GM21390 (cell line): ENCODE measurements at regions not wholly inside any gene's neighbourhood (a gene's known extent, or its start where the extent isn't known, plus 50 kb on each side); places are given as distances from the start of the nearest gene placed in this dataset.

Source experiments
- ATAC-seq: cut with Tn5 transposase; IDR thresholded peaks from one replicate; pipeline ENCODE4 v1.9.1; 2021; ENCODE audit not compliant: unreplicated experiment

DNA sequence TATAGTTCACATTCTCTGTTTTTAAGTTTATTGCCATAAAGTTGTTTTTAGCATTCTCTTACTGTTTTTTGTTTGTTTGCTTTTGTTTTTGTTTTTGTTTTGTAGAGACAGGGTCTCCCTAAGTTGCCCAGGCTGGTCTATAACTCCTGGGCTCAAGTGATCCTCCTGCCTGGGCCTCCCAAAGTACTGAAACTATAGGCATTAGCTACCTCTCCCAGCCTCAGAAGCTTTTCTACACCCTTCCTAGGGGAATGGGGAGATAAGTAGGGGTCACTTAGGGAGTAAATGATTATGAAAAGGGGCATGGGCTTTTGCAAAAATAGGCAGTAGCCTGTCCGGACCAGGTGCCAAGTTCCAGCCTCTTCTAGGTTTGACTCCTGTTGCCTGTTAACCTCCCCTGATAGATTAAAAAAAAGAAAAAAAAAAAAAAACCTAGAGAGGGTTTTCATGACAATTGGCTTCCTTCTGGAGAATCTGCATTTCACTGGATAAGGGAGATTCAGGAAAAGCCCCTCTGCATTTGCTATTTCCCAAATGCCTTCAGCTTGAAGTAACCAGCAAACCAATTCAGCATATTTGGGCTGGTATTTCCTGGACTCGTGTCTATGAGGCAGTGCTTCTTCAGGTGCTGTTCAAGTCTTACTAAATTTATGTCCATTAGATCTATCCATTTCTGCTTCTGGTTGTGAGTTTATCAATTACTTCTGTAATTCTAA lies 216.8 kb downstream of the TM9SF2 start:
- no peak for ATAC-seq

DNA sequence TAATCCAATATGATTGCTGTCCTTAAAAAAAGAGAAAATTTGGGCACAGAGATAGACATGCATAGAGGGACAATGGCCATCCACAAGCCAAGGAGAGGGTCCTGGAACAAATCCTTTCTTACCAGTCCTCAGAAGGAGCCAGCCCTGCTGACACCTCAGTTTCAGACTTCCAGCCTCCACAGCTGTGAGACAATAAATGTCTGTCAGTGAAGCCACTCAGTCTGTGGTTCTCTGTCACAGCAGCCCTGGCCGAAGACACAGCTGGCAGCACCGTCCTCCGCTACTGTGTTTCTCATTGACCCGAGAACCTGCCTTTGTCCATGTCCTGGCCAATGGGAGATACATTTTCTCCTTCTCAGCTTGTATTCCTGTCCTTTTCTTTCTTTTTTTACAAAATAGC lies 207.9 kb downstream of the TM9SF2 start:
- no peak for ATAC-seq

DNA sequence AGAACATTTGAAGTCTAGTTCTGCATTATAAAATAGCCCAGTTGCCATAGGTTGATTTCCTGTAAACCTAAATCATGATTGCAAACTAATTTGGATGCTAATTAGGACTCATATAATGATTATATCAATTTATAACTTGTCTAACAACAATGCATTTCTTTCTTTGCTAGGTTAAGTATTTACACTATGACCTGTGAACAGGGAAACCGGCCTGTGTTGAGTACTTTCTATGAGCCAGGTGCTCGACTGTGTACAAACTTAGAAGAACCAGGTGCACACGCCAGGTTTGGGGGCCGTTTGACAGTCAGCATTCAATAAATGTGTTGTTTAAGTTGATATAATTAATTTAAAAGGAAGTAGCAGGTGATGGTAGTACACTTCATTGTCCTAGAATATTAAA lies 203.1 kb downstream of the TM9SF2 start:
- no peak for ATAC-seq

DNA sequence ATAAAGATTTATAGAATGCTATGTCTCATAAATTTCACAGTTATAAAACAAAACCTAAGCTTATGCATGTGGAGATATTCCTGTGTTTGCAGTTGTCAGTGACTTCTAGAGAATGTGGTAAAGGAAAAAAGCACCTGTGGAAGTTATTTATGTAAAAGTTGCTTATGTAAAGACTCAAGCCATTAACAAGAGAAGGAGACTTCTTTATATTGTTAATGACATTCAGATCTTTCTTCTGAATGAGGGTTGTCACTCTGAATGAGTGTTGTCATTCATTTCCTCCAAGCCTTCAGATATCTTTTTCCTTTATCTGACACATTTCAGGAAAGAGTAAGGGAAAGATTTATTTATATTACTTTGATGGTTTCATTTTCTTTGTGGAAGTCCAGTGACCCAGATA lies 202.6 kb downstream of the TM9SF2 start:
- ATAC-seq: no peak

DNA sequence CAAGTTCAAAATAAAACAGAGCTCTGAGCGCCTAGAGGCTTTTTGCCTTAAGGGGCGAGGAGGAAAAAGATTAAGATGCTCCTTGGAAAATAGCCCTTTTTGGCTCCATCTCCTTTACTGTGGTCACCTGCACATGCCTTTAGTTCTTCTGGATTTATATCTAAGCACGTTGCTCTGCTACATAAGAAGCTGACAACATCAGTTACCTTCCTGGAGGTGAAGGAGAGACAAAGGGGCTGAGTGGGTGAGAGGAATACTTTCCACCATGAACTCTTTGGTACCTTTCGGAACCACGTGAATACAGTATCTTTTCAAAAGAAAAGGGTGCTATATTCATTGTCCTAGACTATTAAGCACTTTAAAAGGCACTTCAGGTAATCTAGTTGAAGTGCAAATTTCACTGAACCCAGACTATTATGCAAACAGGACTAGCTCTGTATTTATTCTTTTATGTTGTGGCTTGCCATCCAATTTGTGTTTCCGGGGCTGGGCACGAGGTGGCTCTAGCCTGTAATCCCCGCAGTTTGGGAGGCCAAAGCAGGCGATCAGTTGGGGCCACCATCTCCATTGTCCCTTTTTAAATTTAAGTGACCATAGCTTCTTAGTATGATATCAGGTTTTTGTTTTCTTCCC lies 201.5 kb downstream of the TM9SF2 start:
- ATAC-seq: no peak

DNA sequence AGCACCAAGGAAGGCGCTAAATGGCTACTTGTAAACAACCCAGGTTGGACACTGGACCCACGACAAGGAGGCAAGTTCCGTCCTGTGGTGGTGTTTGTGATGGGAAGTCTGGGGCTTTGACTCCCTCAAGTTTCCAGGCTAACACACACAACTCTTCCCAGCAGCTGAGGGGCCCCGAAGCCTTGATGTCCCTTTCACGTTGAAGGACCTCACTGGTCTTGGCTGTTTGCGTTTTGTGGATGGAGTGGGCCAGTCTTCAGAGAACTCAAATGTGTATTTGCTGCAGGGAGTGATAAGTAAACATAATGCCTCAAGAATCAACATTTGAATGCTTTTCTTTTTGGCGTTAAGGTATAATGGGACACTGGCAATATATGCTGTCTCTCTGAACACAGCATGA lies 199.2 kb downstream of the TM9SF2 start:
- no peak for ATAC-seq

DNA sequence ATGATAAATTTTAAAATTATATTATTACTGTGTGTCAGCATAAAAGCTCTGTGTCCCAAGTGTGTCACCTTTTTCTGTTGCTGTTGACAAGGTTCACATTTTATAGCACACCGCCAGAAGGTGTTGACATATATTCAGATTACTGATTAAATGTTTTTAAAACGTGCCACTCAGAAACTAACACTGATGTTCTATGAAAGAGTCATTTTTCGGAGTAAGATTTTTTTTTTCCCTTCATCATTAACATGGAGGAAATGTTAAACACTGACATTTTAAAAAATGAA lies 197.5 kb downstream of the TM9SF2 start:
- ATAC-seq: no peak

DNA sequence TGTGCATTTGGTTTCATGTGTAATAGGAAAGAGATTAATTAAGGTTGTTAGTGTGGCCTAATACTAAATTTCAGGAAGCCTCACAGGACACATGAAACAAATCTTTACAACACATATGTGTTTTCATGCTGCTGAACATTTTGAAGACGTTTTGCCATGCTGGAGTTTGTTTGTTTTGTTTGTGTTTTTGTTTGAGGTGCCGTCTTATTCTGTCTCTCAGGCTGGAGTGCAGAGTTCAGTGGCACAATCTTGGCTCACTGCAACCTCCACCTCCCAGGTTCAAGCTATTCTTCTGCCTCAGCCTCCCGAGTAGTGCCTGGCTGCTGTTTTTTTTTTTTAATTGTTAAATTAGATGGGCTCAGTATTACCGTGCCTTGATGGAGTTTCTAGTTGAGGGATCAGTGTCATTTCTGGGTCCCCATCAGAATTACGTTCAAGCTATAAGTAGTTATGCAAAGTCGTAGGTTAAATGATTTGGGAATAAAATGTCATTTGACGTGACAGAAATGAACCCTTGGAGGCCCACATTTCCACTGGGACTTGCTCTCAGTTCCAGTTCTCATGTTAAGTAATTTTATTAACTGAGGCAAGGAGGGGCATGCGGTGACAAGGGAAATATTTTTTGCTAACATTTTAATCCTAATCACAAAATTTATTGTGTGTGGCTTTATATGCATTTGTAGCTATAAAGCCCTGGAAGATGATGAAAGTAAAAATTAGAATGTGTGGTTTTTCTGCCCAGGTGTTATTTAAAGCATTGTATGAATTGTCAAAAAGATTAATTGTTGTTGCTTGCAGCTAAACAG lies 196.9 kb downstream of the TM9SF2 start:
- no peak for ATAC-seq

DNA sequence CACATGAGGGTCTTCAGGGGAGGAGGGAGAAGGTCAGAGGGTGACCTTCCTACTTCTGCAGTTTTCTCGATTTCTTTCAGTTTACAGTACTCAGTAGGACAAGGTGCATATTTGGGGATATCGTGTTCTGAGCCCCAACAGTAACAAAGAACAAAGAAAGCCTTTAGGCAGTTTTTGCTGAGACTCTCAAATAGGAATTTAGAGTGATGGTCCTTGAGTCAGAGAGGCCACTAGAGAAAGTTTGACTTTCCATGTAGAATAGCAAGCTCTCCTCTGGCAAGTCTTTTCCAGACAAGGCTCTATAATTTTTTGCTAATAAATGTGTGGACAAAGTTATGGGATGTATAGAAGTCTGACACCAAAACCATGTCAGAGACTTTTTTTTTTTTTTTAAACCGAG lies 194.6 kb downstream of the TM9SF2 start:
- no peak for ATAC-seq

DNA sequence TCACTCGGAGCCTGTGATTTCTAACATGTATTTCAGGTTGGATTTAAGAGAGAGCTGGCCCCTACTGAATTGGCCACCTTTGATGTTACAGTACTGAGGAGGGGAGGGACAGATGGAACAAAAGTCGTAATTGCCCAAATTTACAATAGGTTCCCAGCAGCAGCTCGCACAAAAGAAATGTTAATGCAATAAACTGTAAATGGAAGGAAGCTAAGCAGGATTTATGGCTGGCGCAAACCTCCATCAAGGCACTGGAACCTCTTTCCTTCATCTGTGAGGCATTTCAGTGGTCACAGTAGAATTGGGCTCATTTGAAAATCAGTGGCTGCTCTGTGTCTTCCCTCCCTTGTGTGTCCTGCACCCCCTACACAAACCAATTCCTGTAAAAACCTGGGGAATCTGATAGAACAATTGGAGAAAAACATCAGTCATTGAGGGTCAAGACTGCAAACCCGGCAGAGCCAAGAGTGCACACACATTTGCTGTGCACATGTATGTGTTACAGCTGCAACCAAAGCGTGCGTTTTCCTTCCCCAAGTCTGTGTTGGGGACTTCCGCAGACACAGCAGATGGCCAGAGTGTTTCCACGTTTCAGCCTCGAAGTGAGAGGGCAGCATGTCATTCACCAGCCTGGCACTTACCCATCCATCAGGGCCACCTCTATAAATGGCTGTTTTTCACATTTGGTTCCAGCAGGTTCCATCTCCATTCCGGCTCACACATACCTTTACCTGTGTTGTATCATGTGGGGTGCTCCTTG lies 192.8 kb downstream of the TM9SF2 start:
- no peak for ATAC-seq

DNA sequence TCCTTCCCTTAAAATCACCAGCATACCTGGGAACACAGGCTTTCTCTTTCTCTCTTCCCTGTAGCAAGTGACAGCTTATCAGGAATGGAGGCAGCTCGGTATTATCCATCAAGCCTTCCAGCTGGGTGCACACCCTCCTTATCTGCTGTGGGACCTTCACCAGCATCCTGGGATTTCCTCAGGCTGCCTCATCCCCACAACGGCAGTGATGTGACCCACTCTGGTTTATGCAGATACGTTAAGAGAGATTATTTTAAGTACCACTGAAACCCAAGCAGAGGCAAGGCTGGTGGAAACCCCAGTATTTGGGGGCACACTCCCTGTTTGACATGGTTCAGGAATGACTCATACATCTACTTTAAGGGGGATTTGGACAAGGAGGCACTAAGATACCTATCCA lies 192.1 kb downstream of the TM9SF2 start:
- ATAC-seq: no peak

DNA sequence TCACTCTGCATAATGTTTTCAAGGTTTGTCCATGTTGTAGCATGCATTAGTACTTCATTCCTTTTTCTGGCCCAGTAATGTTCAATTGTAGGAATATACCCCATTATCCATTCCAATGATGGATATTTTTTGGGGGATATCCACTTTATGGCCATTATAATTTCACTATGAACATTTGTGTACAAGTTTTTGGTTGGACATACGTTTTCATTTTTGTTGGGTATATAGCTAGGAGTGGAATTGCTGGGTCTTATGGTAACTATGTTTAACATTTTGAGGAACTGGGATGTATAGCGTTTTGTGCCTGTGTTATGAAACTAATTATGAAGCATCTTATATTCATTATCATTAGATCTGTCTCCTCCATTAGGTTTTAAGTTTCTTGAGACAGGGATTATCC lies 191.6 kb downstream of the TM9SF2 start:
- ATAC-seq: no peak

DNA sequence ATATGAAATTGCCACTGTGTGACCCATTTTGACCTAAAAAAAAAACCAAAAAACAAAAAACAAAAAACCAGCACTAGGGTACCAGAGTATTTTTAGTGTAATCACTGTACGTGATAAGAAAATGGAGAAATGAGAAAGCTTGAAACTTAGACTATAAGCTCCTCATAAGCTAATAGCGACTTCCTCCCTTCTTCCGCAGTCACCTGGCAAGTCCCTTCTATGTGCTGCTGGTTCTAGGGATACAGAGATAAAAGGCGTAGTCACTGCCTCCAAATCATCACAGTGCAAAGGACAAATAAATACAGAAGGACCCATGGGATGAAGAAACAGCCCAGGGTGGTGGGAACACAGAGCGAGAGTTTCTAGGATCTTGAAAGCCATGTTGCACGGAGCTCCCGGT lies 190.3 kb downstream of the TM9SF2 start:
- no peak for ATAC-seq

DNA sequence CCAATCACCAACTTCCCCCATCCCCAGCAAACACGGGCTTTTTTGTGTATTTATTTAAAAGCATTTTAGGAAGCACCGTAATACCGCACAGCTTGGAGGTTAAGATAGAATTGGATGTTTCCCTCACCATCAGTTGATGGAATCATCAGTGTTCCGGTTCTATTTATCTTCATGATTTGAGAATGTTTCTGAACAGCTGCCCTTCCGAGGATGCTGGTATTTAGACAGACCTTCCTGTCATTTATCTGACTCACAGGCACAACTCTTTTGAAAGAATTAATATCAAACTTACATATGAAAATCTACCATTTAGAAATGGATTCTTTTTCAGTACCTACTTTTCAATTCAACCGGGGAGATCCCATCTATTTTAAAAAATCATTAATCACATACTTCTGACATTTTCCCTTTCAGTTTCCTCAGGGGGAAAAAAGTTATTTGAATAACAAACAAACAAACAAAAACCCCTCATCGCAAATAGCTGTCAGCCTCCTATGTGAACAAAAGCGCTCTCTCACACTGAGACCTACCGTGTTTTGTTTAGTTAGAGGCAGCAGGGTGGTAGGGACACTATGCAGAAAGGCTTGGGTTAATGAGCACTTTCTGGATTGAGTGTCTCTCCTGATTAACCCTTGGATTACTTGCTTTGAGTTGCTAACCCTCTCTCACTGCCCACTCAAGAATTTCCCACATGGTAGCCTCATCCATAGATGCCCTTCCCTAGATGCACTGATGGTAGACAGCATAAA lies 189.3 kb downstream of the TM9SF2 start:
- no peak for ATAC-seq

DNA sequence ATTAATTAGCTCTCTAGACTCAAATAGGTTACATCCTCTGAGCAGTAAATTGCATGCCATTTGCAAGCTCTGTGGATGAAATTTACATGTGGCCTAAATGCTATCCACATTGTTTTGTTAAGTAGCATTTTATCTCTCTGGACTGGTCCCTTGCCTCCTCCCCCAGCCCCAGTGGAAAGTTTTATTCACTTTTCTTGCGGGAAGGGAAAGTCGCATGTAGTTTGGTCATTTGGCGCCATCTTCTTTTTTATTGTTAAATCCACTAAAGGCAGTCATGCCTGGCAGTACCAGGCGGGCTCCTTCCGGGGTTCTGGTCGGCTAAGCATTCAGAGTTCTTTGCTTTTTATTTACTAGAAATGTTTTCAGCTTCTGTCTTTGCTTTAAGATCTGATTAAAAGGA lies 188.7 kb downstream of the TM9SF2 start:
- no peak for ATAC-seq

DNA sequence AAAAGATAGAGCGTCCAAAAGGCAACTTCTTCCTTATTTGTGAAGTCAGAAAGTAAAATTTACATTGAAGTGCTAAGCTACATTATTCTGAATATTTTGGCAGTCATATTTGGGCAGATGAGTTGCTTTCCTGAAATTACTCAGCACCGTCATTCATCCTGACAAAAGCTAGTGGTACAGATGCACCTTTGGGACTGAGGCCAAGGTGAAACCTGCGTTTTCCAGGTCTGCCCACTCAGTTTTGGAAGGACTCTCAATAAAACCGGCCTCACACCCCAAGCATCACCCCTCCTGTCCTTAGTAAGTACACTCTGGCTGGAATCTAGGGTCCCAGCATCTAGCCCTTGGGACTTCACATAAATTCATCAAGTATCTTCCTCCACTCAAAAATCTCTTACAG lies 187.5 kb downstream of the TM9SF2 start:
- no peak for ATAC-seq

DNA sequence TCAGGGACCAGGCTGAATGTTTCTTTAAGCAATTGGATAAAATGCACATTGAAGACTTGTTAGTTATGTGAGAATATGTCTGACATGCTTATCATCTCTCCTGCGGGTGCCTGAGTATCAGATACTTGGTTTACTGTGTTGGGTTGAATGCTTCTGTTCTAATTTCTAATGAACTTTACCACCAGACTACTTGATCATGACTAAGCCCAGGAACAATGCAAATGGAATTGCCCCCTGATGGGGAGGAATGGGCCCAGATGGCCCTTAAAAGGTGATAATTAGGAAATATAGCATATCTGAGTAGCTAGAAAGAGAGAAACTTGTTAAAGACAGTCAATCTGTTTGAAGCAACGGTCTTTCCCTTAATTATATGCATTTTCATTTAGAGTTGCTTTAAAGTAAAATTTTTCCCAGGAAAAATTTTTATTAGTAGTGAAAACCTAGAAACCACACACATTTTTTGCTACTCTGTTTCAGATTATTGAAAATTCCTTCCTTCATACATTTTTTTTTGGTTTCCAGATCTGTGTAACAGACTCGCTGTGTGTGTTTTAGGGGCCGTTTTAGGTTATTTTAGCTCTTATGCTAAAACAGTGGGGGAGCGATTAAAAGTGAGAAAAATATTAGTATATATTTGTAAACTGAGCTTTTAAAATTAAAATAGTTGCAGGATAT lies 186.6 kb downstream of the TM9SF2 start:
- ATAC-seq: no peak

DNA sequence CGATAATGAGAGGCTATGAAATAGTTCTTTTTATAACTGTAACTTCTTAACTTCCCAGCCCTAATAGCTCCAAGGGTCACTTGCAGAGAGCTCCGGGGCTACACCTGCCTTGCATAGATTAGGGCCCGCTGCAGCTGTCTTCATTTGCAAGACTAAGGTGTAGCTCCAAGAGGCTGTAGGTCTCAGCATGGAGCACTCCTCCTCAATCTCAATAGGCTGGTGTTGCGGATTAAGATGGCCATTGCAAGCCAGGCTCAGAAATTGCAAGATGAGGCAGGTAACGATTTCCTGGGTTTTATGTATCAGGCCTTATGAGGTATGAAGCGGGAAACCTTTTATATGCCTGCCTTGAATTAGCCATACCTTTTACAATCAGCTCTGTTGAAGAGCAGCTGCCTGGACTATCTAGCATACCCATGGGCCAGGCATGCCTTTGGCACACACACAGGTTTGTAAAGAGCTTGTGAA lies 185.7 kb downstream of the TM9SF2 start:
- no peak for ATAC-seq

DNA sequence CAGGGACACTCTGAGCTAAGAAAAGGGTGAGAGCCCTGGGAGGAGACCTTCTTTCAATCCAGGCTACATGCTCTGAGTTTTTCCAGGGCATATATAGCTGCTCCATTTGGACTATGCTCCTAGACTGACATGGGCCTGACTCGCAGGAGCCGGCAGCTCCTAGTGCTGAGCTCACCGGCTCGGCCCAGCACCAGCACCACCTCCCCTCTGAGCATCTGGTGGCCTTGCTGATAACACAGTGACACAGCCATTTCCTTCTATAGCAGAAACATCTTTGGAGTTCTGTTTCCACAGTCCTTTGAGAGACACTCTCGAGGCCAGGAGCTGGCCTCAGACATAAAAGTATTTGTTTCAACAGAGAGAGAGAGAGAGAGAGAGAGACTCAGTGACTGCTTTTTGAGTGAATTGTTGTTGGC lies 184.9 kb downstream of the TM9SF2 start:
- no peak for ATAC-seq

DNA sequence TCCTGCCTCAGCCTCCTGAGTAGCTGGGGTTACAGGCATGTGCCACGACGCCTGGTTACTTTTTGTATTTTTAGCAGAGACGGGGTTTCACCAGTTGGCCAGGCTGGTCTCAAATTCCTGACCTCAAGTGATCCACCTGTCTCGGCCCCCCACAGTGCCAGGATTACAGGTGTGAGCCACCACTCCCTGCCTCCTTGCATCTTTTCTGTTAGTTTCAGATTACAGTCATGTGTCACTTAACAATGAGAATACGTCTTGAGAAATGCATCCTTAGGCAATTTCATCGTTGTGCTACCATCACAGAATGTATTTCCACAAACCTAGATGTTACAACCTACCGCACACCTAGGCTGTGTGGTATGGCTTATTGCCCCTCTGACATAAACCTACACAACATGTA lies 180.4 kb downstream of the TM9SF2 start:
- ATAC-seq: no peak
